ENCODE measurements at regions not wholly inside any gene's neighbourhood (a gene's known extent, or its start where the extent isn't known, plus 50 kb on each side); places are given as distances from the start of the nearest gene placed in this dataset.
"Not testable (repeated sequence)": the region's sequence is repeated elsewhere in the genome, so short reads cannot be mapped to it uniquely, and the experiment has no call there.

DNA sequence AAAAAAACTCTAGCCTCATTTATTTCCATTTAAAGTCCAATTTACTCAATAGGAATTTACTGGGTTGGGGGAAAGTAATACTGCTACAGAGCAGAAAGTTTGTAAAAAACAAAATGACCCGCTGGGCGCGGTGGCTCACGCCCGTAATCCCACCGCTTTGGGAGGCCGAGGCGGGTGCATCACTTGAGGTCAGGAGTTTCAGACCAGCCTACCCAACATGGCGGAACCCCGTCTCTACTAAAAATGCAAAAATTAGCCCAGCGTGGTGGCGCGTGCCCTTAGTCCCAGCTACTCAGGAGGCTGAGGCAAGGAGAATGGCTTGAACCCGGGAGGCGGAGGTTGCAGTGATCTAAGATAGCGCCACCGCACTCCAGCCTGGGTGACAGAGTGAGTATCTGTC, 745.6 kb downstream of the SLITRK1 start:
- Histone ChIP-seq H3K4me1 (no peaks in the 10 kb centered on the region), H3K27me3 (no peaks in the 10 kb centered on the region), H3K36me3 (no peaks in the 10 kb centered on the region), H3K9me3 (no peaks in the 10 kb centered on the region), H3K4me3 (no peak overlapping the region), H3K27ac (no peak overlapping the region)
- no peak for DNase-seq
- intact Hi-C loops (cut with DNase I; ENCODE audit: low total_unique reads) = no loop called here
- TF ChIP-seq, protein P1, sequence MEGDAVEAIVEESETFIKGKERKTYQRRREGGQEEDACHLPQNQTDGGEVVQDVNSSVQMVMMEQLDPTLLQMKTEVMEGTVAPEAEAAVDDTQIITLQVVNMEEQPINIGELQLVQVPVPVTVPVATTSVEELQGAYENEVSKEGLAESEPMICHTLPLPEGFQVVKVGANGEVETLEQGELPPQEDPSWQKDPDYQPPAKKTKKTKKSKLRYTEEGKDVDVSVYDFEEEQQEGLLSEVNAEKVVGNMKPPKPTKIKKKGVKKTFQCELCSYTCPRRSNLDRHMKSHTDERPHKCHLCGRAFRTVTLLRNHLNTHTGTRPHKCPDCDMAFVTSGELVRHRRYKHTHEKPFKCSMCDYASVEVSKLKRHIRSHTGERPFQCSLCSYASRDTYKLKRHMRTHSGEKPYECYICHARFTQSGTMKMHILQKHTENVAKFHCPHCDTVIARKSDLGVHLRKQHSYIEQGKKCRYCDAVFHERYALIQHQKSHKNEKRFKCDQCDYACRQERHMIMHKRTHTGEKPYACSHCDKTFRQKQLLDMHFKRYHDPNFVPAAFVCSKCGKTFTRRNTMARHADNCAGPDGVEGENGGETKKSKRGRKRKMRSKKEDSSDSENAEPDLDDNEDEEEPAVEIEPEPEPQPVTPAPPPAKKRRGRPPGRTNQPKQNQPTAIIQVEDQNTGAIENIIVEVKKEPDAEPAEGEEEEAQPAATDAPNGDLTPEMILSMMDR (IDR thresholded peaks at IDR 0.05) = no peak
- TF ChIP-seq POLR2A (IDR thresholded peaks at IDR 0.05) = no peak

DNA sequence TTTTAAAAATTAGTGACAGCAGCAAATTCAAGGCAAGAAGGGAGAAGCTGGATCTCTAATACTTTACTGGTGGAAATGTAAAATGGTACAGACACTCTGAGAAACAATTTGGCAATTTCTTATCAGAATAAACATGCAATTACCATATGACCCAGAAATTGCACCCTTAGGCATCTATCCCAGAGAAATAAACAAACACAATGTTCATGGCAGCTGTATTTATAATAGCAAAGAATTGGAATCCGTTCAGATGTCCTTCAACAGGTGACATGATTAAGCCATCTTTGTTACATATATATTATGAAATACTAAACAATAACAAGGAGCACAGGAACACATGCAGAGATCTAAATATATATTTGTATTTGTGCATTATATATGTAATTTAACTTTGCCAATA, 756.5 kb downstream of the SLITRK1 start:
- intact Hi-C loops (cut with DNase I; ENCODE audit: low total_unique reads) = no loop called here
- H3K9me3 ChIP-seq = no peaks in the 10 kb centered on the region
- DNase-seq = no peak
- H3K4me3 ChIP-seq = no peak overlapping the region
- no peaks in the 10 kb centered on the region for H3K36me3 ChIP-seq
- no peaks in the 10 kb centered on the region for H3K27me3 ChIP-seq
- TF ChIP-seq, protein P1 (IDR thresholded peaks at IDR 0.05) = no peak
- no peak for TF ChIP-seq POLR2A (IDR thresholded peaks at IDR 0.05)
- no peaks in the 10 kb centered on the region for H3K4me1 ChIP-seq
- H3K27ac ChIP-seq = no peak overlapping the region

DNA sequence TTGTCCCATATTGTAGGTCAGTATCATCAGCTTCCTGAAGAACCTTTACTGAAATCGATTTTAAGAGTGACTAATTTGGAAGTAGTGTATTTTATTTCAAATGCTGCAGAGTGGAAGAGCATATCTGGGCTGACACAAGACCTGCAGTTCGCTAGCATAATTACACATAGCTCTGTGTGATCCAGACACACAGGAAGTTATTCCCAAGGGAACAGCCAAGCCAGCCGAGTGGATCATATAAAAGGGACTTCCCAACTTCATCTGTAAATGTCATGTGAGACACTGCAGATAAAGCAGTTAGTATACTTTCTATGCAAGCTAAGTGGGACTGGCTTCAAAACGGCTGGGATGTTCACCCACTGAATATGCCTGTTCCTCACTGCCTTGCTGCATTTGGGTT, 760.4 kb downstream of the SLITRK1 start:
- H3K36me3 ChIP-seq = no peaks in the 10 kb centered on the region
- TF ChIP-seq, protein P1 (IDR thresholded peaks at IDR 0.05) = no peak
- TF ChIP-seq POLR2A (IDR thresholded peaks at IDR 0.05) = no peak
- no peaks in the 10 kb centered on the region for H3K9me3 ChIP-seq
- H3K27ac ChIP-seq = no peak overlapping the region
- intact Hi-C loops (cut with DNase I; ENCODE audit: low total_unique reads) = no loop called here
- no peaks in the 10 kb centered on the region for H3K27me3 ChIP-seq
- no peak overlapping the region for H3K4me3 ChIP-seq
- DNase-seq = no peak
- no peaks in the 10 kb centered on the region for H3K4me1 ChIP-seq

DNA sequence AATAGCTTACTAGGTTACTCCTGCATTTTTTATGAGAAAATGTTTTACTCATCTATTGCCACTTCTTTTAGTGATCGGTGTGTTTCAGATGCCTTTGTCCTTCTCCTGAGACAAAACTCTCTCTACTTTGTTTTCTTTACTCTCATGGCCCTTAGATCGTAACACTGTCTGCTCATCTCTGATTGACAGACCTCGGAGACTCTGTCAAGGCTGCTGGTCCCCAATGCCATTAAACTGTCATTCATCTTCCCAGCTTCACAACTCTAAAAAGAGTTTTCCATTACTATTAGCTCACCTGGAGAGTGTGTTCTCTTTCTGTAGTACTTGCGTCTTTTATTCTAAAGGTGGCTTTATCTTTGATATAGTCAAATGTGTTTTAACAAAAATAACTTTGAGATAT, 765.2 kb downstream of the SLITRK1 start:
- no peak overlapping the region for H3K4me3 ChIP-seq
- H3K9me3 ChIP-seq = no peaks in the 10 kb centered on the region
- no peaks in the 10 kb centered on the region for H3K4me1 ChIP-seq
- no peaks in the 10 kb centered on the region for H3K36me3 ChIP-seq
- no peak overlapping the region for H3K27ac ChIP-seq
- no peak for TF ChIP-seq POLR2A (IDR thresholded peaks at IDR 0.05)
- TF ChIP-seq, protein P1 (IDR thresholded peaks at IDR 0.05) = no peak
- no peaks in the 10 kb centered on the region for H3K27me3 ChIP-seq
- DNase-seq = no peak
- intact Hi-C loops (cut with DNase I; ENCODE audit: low total_unique reads) = no loop called here

DNA sequence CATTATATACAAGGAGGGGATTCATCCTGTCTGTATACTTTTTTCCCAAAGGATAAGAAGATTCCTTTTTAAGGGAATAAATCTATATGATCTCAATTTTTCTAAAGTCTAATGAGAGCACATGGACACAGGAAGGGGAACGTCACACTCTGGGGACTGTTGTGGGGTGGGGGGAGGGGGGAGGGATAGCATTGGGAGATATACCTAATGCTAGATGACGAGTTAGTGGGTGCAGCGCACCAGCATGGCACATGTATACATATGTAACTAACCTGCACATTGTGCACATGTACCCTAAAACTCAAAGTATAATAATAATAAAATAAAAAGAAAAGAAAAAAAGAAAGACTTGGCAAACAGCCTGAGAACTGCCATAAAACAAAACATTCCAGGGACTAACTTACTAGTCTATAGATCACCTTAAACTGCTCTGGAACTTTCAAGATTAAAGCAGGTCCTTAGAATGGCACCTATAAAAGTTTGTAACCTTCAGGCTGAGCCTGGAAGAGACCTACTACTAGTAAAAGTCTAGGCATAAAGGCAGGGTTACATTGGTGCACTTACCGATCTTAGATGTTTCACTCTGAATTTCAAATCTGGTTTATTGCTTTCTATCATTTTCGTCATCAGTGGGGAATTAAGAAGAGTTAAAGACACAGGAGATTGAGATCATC, 780.6 kb downstream of the SLITRK1 start:
- DNase-seq; intact Hi-C loops (cut with DNase I; ENCODE audit: low total_unique reads): not testable (repeated sequence)

DNA sequence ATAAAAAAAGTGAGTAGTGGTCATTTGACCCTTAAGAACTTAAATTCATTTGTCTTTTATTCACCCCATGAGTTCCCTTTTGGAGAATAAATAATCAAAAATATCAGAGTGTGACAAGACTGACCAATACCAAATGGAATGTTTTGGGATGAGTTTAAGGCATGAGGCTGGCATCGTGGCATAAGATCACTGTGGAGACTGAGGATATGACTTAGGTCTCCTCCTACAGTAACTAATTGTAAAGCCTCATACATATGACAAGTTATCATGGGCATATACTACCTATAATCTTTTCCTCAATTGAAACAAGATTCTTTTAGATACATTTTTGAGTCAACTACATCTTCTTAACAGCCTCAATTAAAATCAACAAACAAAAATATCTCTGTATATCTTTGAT, 782.0 kb downstream of the SLITRK1 start:
- intact Hi-C loops (cut with DNase I; ENCODE audit: low total_unique reads) = no loop called here
- Histone ChIP-seq H3K9me3 (no peaks in the 10 kb centered on the region), H3K27ac (no peak overlapping the region), H3K27me3 (no peaks in the 10 kb centered on the region), H3K36me3 (no peaks in the 10 kb centered on the region), H3K4me3 (no peak overlapping the region), H3K4me1 (no peaks in the 10 kb centered on the region)
- TF ChIP-seq, protein P1 (IDR thresholded peaks at IDR 0.05) = no peak
- no peak for TF ChIP-seq POLR2A (IDR thresholded peaks at IDR 0.05)
- no peak for DNase-seq

More for the DNA sequence above, 780.6 kb downstream of the SLITRK1 start:
- not testable (repeated sequence) for H3K4me1 ChIP-seq, H3K27me3 ChIP-seq, H3K27ac ChIP-seq, H3K9me3 ChIP-seq, H3K36me3 ChIP-seq, H3K4me3 ChIP-seq
